ENCODE measurements at regions not wholly inside any gene's neighbourhood (a gene's known extent, or its start where the extent isn't known, plus 50 kb on each side); places are given as distances from the start of the nearest gene placed in this dataset.

GRCh38 chr2:33904801-33905200 is 305.7 kb upstream of the FAM98A start:
- DNase-seq, result no peak

GRCh38 chr2:33903701-33904100 is 304.6 kb upstream of the FAM98A start:
- no peak for DNase-seq

GRCh38 chr2:33903215-33903614 is 304.1 kb upstream of the FAM98A start:
- DNase-seq, result no peak

DNA sequence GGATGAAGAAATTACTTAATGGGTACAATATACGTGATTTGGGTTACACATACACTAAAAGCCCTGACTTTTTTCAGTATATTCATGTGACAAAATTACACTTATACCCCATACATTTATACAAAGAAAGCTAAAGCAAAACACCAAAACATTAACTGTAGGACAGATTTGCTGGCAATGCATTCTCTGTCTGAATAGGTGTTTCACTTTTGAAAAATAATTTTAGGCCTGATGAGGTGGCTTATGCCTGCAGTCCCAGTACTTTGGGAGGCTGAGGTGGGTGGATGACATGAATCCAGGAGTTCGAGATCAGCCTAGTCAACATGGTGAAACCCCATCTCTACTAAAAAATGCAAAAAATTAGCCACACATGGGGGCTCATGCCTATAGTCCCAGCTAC is 301.5 kb upstream of the FAM98A start:
- no peak for DNase-seq

DNA sequence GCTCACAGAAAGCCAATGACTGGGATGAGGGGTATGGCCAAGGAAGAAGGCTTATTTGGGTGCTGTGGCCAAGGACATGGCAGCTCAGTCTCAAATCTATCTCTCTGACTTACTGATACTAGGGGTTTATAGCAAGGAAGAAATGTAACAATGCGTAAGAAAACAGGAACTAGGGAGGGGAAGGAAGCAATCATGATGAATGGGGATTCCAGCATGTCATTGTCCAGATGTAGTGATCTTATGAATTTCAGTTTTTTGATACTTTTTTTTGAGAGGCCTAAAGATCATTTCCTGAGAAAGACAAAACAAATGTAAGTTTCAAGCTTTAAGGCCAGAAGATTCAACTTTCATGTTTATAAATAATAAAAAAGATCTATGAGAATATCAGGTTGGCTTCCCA is 298.6 kb upstream of the FAM98A start:
- no peak for DNase-seq

DNA sequence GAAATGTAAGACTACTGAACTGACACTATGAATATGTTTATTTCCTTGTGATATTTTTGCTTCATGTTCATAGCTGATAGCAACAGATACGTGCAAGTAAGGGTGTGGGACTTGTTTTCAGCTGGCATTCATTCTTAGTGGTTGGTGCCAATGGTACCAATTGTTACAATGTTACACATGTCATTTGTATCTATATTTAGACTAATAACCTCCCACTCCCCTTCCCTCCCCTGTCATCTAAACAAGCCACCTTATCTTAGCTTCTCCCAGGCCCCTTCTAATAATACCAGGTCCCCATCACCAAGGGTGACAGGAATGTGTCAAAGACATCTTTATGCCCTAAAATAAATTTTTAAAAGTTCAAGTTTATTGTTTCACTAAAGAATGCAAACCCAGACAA is 294.7 kb upstream of the FAM98A start:
- no peak for DNase-seq

- no peak for DNase-seq
Measured at GRCh38 chr2:33891616-33892015, 292.5 kb upstream of the FAM98A start.

DNA sequence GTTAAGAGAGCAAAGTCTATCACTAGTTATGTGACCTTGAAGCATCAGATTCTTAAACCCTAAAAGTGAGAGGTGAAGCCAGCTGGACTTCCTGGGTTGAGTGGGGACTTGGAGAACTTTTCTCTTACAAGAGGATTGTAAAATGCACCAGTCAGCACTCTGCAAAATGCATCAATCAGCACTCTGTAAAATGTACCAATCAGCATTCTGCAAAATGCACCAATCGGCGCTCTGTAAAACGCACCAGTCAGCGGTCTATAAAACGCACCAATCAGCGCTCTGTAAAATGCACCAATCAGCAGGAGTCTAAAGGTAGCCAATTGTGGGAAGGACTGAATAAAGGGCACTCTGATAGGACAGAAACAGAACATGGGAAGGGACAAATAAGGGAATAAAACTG is 291.6 kb upstream of the FAM98A start:
- DNase-seq, result no peak

DNA sequence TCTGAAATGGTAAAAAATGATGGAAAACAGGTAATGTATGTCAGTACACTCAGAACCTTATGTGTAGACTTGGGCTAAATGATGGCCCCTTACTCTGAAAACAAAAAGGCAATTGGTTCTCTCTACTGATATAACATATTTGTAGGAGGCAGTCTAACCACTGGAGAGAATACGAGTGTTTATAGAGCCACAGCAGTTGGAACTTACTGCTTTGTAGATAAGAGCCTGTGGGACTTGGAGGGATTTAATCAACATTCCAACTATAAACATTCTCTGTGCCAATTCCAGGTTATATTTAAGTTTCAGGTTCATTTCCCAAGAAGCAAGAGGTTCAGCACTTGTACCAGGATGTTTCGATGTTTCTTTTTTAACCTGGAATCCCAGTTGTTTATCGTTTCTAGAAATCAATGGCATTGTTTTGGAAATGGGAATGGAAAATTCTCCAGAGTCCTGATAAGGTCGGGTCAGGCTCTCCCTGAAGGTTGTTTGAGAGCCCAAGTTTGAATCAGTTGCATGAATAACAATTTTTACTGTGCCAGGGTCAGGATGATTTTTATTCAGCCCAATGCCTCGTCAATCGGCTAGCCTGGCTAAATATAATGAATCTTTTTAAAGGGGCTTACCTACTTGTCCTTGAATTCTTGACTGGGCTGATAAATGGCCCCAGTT is 278.4 kb upstream of the FAM98A start:
- no peak for DNase-seq

DNA sequence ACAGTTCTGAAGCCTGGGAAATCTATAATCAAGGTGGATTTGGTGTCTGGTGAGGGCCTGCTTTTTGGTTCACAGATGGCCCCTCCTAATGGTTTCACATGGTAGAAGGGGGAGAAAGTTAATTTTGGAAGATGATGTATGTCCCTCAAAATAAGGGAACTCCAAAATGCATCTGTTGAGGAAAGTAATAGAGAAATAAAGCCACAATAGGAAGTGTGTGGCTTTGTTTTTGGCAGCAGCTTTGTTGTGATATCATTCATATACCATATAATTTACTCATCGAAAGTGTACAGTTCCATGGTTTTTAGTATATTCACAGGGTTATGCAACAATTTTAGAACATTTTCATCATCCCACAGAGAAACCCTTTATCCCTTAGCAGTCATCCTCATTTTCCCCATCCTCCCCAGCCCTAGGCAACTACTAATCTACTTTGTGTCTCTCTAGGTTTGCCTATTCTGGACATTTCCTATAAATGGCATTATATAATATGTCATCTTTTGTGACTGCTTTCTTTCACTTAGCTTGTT is 274.0 kb upstream of the FAM98A start:
- DNase-seq, result no peak

- DNase-seq, result no peak
Measured at GRCh38 chr2:33859811-33860461, 260.8 kb upstream of the FAM98A start.

- no peak for DNase-seq
Measured at GRCh38 chr2:33859176-33859575, 260.1 kb upstream of the FAM98A start.

DNA sequence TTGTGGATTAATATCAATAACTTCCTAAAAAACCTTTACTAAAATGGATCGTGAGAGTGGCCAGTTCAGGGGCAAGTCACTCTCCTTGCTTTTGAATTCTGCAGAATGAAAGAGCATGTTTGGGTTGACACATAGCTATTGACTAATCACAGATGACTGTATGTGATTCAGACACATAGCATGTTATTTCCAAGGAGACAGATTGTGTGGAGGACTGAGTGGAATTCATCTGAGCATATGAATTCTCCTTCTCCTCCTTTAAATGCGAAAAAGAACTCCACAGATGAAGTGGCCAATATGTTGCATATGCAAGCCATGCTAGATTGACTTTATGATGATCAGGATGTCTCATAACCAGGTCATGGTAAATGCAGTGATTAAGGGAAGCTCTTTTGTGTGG is 249.4 kb upstream of the FAM98A start:
- DNase-seq, result no peak

GRCh38 chr2:33839791-33840190 is 240.7 kb upstream of the FAM98A start:
- no peak for DNase-seq

GRCh38 chr2:33836628-33837027 is 237.5 kb upstream of the FAM98A start:
- no peak for DNase-seq

- no peak for DNase-seq
Measured at GRCh38 chr2:33835911-33836310, 236.8 kb upstream of the FAM98A start.

- DNase-seq, result no peak
Measured at GRCh38 chr2:33822964-33823363, 223.9 kb upstream of the FAM98A start.

DNA sequence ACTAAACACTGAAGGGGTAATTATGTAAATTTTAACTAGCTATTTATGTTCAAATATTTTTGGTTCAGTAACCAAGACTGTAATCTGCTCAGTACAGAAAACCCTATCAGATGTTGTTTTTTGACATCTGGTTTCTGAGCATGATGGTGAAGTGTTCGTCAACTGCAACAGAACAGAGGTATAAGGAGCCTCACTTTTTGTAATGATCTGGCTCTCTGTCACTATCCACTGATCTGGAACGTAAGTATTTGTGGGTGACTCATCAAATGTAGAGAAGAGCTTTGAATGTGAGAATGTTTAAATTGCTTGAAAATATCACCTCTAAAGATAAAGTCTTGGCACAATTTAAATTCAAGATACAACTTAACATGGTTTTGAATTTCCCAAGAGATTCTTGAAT is 213.6 kb upstream of the FAM98A start:
- DNase-seq, result no peak

DNA sequence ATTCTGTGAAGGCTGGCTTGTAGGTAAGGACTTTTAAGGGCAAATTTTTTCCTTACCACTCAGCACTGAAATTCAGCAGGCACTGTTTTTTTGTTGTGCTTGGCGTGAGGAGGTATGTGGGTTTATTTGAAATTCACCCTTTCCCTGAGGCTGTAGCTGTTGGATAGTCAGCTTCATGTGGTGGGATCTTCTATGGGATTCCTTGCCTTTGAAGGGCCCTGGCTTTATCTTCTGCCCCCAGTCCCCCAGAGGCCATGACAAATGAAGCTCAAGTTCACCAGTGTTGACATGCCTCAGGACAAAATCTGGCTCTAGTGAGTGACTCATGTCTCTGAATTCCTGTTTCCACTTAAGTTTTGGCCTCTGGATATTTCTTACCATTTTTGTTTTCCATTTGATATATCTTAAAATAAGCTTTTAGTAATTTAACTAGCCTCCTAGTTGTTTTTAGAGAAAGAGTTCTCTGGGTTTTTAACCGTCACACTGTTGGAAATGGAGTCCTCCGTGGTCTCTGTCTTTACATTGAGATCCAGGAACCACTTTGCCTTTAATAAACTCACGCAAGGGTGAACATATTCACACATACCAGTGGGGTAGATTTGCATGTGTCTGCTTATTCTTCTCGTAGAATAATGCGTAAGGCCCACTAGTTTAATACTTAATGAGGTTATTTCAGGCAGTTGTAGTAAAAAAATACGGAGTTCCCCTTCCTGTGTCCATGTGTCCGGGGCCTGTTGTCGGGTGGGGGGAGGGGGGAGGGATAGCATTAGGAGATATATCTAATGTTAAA is 211.1 kb upstream of the FAM98A start:
- no peak for DNase-seq

DNA sequence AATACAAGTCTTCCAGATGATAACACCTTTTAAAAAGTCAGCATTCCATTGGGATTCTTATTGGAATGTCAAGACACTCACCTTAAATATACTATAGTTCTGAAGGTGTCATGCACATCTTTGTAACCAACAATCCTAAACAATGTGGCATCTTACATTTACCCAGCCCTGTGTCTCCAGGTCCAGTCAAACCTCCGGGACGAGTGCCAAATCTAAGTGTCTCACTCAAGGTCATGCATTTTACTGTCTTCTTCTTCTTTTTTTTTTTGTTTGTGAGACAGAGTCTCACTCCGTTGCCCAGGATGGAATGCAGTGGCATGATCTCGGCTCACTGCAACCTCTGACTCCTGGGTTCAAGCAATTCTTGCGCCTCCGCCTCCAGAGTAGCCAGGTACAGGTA is 206.9 kb upstream of the FAM98A start:
- no peak for DNase-seq

GRCh38 chr2:33804155-33804554 is 205.1 kb upstream of the FAM98A start:
- no peak for DNase-seq

GRCh38 chr2:33796511-33796910 is 197.4 kb upstream of the FAM98A start:
- DNase-seq, result no peak

GRCh38 chr2:33791625-33792024 is 192.5 kb upstream of the FAM98A start:
- no peak for DNase-seq

GRCh38 chr2:33788044-33788443 is 188.9 kb upstream of the FAM98A start:
- DNase-seq, result no peak

All from CD4-positive, alpha-beta T cell treated with Interleukin-10 for 1 hour (primary cell).